ENCODE measurements at regions not wholly inside any gene's neighbourhood (a gene's known extent, or its start where the extent isn't known, plus 50 kb on each side); places are given as distances from the start of the nearest gene placed in this dataset.

DNA sequence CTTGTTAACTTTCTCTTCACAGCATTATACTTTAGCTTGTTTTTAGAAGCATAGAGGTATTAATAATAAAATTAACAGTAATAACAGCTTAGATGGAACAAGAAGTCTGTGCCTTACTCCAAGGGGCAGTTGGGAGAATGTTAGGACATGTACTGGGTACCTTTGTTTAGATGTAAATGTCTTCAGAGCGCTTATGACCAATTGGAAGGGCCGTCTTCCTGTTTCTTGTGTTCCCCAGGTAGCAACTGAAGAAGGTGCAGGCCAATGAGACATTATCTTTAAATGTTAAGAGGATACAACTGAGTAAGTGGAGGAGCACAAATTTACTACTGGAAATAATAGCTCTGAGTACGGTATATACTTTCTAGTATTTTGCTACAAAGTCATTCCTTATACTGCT is 180.9 kb upstream of the SYT1 start:
- no peaks in the 10 kb centered on the region for H3K79me2 ChIP-seq (ENCODE audit: low read length)
- H3K9ac ChIP-seq (ENCODE audit: low read length): no peak overlapping the region
- no peak for DNase-seq
- no peak overlapping the region for H3K4me3 ChIP-seq (ENCODE audit: low read length)
- no peak overlapping the region for H2AFZ ChIP-seq (ENCODE audit: low read length)
- H3K9me2 ChIP-seq (replicated peaks; ENCODE audit: insufficient read depth, low read length): no peaks in the 10 kb centered on the region
- no peak for TF ChIP-seq EZH2 (optimal IDR thresholded peaks at IDR 0.05; ENCODE audit: low read depth, low read length)
- TF ChIP-seq, protein P1, sequence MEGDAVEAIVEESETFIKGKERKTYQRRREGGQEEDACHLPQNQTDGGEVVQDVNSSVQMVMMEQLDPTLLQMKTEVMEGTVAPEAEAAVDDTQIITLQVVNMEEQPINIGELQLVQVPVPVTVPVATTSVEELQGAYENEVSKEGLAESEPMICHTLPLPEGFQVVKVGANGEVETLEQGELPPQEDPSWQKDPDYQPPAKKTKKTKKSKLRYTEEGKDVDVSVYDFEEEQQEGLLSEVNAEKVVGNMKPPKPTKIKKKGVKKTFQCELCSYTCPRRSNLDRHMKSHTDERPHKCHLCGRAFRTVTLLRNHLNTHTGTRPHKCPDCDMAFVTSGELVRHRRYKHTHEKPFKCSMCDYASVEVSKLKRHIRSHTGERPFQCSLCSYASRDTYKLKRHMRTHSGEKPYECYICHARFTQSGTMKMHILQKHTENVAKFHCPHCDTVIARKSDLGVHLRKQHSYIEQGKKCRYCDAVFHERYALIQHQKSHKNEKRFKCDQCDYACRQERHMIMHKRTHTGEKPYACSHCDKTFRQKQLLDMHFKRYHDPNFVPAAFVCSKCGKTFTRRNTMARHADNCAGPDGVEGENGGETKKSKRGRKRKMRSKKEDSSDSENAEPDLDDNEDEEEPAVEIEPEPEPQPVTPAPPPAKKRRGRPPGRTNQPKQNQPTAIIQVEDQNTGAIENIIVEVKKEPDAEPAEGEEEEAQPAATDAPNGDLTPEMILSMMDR (IDR thresholded peaks at IDR 0.05; ENCODE audit: low read length): no peak
- no peak for TF ChIP-seq EZH2phosphoT487 (IDR thresholded peaks at IDR 0.05; ENCODE audit: low read length)
- no peaks in the 10 kb centered on the region for H3K27me3 ChIP-seq (replicated peaks; ENCODE audit: insufficient read depth, low read length)
- no peaks in the 10 kb centered on the region for H4K20me1 ChIP-seq (ENCODE audit: insufficient read depth, low read length)
- 0 out of 2 replicates have a peak, but pooled peaks cover 6% of the 10 kb centered on the region for H3K4me1 ChIP-seq (ENCODE audit: low read length)
- H3K4me2 ChIP-seq (ENCODE audit: low read depth, low read length): no peak overlapping the region
- H3K36me3 ChIP-seq (replicated peaks; ENCODE audit: insufficient read depth, low read length): no peaks in the 10 kb centered on the region
- H3K27ac ChIP-seq (ENCODE audit: low read length): no peak overlapping the region
- no peaks in the 10 kb centered on the region for H3K9me3 ChIP-seq (replicated peaks; ENCODE audit: insufficient read depth, low read length)
- H3F3A ChIP-seq (ENCODE audit: insufficient read depth, low read length): no peaks in the 10 kb centered on the region; the same call in 1 of the 2 replicates

DNA sequence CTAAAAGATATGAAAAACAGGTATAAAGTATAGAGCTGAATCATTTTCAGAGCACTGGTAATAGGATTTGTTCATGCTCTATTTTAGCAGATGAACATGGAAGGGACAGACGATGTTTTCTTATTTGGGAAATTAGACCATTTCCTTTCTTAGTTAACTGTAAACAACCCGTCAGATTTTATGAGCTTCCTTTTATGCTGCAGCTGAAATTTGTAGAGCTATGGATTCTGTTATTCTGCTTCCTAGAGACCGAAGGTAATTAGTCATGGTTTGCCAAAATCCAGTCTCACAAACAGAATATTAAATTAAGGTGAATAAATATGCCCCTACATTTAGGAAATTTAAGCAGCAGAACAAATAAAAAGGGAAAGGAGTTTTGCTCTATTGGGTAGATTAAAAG is 180.2 kb upstream of the SYT1 start:
- H3K4me1 ChIP-seq (ENCODE audit: low read length): 0 out of 2 replicates have a peak, but pooled peaks cover 6% of the 10 kb centered on the region

DNA sequence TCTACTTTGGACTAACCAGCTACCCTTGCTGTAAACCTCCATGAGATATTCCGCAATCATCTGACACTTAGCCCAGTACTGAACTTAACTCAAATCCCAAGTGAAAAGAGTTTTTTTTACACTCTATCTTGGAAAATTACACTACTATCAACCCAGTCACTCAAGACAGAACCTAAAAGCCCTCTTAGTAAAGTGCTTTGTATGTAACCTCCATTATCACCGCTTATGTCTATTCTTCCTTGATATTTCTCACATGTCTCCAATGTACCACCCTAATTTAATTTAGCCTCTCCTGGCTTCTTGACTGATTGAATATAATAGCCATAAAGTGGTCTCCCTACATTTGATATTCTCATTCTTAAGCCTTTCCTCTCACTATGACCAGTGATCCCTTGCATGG is 168.8 kb upstream of the SYT1 start:
- no peak overlapping the region for H3K27ac ChIP-seq (ENCODE audit: low read length)
- no peaks in the 10 kb centered on the region for H3F3A ChIP-seq (ENCODE audit: insufficient read depth, low read length)
- no peak for DNase-seq
- no peaks in the 10 kb centered on the region for H3K36me3 ChIP-seq (replicated peaks; ENCODE audit: insufficient read depth, low read length)
- no peaks in the 10 kb centered on the region for H3K27me3 ChIP-seq (replicated peaks; ENCODE audit: insufficient read depth, low read length)
- H3K9me3 ChIP-seq (replicated peaks; ENCODE audit: insufficient read depth, low read length): no peaks in the 10 kb centered on the region
- no peak overlapping the region for H3K9ac ChIP-seq (ENCODE audit: low read length)
- H3K9me2 ChIP-seq (replicated peaks; ENCODE audit: insufficient read depth, low read length): no peaks in the 10 kb centered on the region
- H2AFZ ChIP-seq (ENCODE audit: low read length): no peak overlapping the region
- no peak for TF ChIP-seq EZH2phosphoT487 (IDR thresholded peaks at IDR 0.05; ENCODE audit: low read length)
- no peak for TF ChIP-seq EZH2 (optimal IDR thresholded peaks at IDR 0.05; ENCODE audit: low read depth, low read length)
- TF ChIP-seq, protein P1 (IDR thresholded peaks at IDR 0.05; ENCODE audit: low read length): no peak
- no peaks in the 10 kb centered on the region for H3K4me1 ChIP-seq (ENCODE audit: low read length)
- no peaks in the 10 kb centered on the region for H3K79me2 ChIP-seq (ENCODE audit: low read length)
- no peaks in the 10 kb centered on the region for H4K20me1 ChIP-seq (ENCODE audit: insufficient read depth, low read length)
- no peak overlapping the region for H3K4me3 ChIP-seq (ENCODE audit: low read length)
- no peak overlapping the region for H3K4me2 ChIP-seq (ENCODE audit: low read depth, low read length)

More for the DNA sequence above, 180.2 kb upstream of the SYT1 start:
- H3K9me3 ChIP-seq (replicated peaks; ENCODE audit: insufficient read depth, low read length): no peaks in the 10 kb centered on the region
- no peak overlapping the region for H3K4me2 ChIP-seq (ENCODE audit: low read depth, low read length)
- no peaks in the 10 kb centered on the region for H3K36me3 ChIP-seq (replicated peaks; ENCODE audit: insufficient read depth, low read length)
- H3K9me2 ChIP-seq (replicated peaks; ENCODE audit: insufficient read depth, low read length): no peaks in the 10 kb centered on the region
- TF ChIP-seq EZH2 (optimal IDR thresholded peaks at IDR 0.05; ENCODE audit: low read depth, low read length) (no peak), EZH2phosphoT487 (IDR thresholded peaks at IDR 0.05; ENCODE audit: low read length) (no peak)
- TF ChIP-seq, protein P1 (IDR thresholded peaks at IDR 0.05; ENCODE audit: low read length): no peak
- H4K20me1 ChIP-seq (ENCODE audit: insufficient read depth, low read length): no peaks in the 10 kb centered on the region
- H3F3A ChIP-seq (ENCODE audit: insufficient read depth, low read length): no peaks in the 10 kb centered on the region; the same call in 1 of the 2 replicates
- H2AFZ ChIP-seq (ENCODE audit: low read length): no peak overlapping the region
- H3K9ac ChIP-seq (ENCODE audit: low read length): no peak overlapping the region
- no peak overlapping the region for H3K4me3 ChIP-seq (ENCODE audit: low read length)
- H3K27ac ChIP-seq (ENCODE audit: low read length): no peak overlapping the region
- H3K27me3 ChIP-seq (replicated peaks; ENCODE audit: insufficient read depth, low read length): no peaks in the 10 kb centered on the region
- no peak for DNase-seq
- H3K79me2 ChIP-seq (ENCODE audit: low read length): no peaks in the 10 kb centered on the region
